ENCODE measurements at regions not wholly inside any gene's neighbourhood (a gene's known extent, or its start where the extent isn't known, plus 50 kb on each side); places are given as distances from the start of the nearest gene placed in this dataset.

DNA sequence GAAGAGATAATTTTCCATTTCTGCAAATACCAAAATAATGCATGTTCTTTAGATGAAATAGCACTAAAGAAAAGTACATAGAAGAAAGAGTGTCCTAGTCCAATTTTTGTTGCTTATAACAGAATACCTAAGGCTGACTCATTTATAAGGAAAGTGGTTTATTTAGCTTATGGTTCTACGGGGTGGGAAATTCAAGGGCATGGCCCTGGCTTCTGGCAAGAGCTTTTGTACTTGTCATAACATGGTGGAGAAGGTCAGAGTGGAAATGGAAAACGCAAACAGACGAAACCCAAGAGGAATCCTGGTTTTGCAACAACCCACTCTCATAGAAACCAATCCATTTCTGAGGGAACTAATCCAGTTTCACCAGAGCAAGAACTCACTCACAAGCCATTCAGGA lies 283.7 kb downstream of the CSNK1G3 start:
- DNase-seq (ENCODE audit: low spot score) = no peak
- no peak for ATAC-seq (ENCODE audit: low FRiP score)
- TF ChIP-seq, protein P1, sequence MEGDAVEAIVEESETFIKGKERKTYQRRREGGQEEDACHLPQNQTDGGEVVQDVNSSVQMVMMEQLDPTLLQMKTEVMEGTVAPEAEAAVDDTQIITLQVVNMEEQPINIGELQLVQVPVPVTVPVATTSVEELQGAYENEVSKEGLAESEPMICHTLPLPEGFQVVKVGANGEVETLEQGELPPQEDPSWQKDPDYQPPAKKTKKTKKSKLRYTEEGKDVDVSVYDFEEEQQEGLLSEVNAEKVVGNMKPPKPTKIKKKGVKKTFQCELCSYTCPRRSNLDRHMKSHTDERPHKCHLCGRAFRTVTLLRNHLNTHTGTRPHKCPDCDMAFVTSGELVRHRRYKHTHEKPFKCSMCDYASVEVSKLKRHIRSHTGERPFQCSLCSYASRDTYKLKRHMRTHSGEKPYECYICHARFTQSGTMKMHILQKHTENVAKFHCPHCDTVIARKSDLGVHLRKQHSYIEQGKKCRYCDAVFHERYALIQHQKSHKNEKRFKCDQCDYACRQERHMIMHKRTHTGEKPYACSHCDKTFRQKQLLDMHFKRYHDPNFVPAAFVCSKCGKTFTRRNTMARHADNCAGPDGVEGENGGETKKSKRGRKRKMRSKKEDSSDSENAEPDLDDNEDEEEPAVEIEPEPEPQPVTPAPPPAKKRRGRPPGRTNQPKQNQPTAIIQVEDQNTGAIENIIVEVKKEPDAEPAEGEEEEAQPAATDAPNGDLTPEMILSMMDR (IDR thresholded peaks at IDR 0.05) = no peak

DNA sequence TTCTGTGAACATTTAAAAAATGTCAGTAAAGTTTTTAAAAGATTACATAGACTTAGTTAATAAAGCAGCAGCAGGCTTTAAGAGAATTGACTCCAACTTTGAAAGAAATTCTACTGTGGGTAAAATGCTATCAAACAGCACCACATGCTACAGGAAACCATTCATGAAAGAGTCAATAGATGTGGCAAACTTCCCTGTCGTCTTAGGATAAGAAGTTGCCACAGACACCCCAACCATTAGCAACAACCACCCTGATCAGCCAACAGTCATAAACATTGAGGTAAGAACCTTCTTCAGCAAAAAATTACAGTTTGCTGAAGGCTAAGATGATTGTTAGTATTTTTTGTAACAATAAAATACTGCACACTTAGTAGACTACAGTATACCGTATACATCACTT lies 278.2 kb downstream of the CSNK1G3 start:
- TF ChIP-seq, protein P1 (IDR thresholded peaks at IDR 0.05) = no peak
- DNase-seq (ENCODE audit: low spot score) (no peak), ATAC-seq (ENCODE audit: low FRiP score) (no peak)

DNA sequence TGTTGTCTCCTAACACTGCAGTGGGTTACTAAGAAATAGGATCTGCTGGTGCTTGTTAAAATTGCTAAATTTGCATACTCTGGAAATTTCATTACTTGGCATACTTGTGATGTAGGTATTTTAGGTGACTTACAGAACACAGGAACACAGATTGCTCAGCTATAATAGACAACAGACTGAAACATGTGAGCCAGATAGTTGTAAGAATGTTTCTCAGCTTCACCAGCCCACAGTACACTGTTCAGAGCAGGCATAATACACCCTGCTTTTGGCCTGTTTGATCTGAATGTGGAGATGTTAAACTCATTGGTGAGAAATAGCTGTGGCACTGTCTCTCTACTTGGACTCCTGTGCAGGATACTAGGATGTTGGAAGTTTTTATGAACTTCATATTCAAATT lies 275.7 kb downstream of the CSNK1G3 start:
- ATAC-seq (ENCODE audit: low FRiP score) (no peak), DNase-seq (ENCODE audit: low spot score) (no peak)
- TF ChIP-seq, protein P1 (IDR thresholded peaks at IDR 0.05) = no peak

DNA sequence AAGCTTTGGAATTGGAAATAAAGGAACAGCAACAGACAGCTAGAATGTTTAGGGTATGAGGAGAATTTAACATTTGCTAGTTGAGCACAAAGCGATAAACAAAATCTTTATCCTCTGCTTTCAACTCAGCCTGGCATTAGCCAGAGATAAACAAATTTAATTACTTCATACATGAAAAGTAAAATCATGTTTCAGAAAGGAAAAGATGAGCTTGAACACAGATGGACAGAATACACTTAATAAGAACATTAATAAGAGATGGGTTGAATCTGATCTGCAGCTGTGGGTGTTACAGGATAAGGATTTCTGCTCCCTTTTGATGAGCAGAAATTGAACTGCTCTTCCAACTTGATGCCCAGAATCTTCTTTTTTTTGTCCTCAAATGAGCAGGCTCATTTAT lies 275.2 kb downstream of the CSNK1G3 start:
- TF ChIP-seq, protein P1 (IDR thresholded peaks at IDR 0.05) = no peak
- DNase-seq (ENCODE audit: low spot score) (no peak), ATAC-seq (ENCODE audit: low FRiP score) (no peak)

GRCh38 chr5:123786411-123786810 lies 274.4 kb downstream of the CSNK1G3 start:
- ATAC-seq (ENCODE audit: low FRiP score) (no peak), DNase-seq (ENCODE audit: low spot score) (no peak)
- TF ChIP-seq, protein P1 (IDR thresholded peaks at IDR 0.05) = no peak

GRCh38 chr5:123785162-123786071 lies 273.4 kb downstream of the CSNK1G3 start:
- TF ChIP-seq, protein P1 (IDR thresholded peaks at IDR 0.05) = no peak
- DNase-seq (ENCODE audit: low spot score) (no peak), ATAC-seq (ENCODE audit: low FRiP score) (no peak)

- DNase-seq (ENCODE audit: low spot score) = no peak
- no peak for ATAC-seq (ENCODE audit: low FRiP score)
- TF ChIP-seq, protein P1 (IDR thresholded peaks at IDR 0.05) = no peak
Observed at GRCh38 chr5:123783421-123783820, 271.4 kb downstream of the CSNK1G3 start.

Measured in omental fat pad (tissue), 3 donors.